ENCODE measurements at regions not wholly inside any gene's neighbourhood (a gene's known extent, or its start where the extent isn't known, plus 50 kb on each side); places are given as distances from the start of the nearest gene placed in this dataset.

DNA sequence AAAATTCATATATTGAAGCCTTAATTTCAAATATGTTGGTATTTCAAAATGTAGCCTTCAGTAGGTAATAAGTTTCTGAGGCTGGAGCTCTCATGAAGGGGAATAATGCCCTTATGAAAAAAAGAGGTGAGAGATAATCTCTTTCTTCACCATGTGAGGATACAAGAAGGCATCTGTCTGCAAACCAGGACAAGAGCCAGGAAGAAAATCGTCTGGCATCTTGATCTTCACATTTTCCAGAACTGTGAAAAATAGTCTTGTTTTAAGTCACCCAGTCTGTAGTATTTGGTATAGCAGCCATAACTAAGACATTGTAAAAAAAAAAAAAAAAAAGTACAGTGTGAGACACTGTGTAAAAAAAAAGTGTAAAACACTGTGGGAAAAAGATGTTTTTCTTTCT, 768.9 kb downstream of the TAF11L14 start:
- no peak for ATAC-seq
- intact Hi-C loops (cut with DNase I, micrococcal nuclease) = no loop called here
- no peaks in the 10 kb centered on the region for H3K9me3 ChIP-seq
- H3K4me1 ChIP-seq (ENCODE audit: low read depth) = peaks cover 2% of the 10 kb centered on the region
- no peak overlapping the region for H3K4me3 ChIP-seq
- no peak for DNase-seq
- TF ChIP-seq, protein P1, sequence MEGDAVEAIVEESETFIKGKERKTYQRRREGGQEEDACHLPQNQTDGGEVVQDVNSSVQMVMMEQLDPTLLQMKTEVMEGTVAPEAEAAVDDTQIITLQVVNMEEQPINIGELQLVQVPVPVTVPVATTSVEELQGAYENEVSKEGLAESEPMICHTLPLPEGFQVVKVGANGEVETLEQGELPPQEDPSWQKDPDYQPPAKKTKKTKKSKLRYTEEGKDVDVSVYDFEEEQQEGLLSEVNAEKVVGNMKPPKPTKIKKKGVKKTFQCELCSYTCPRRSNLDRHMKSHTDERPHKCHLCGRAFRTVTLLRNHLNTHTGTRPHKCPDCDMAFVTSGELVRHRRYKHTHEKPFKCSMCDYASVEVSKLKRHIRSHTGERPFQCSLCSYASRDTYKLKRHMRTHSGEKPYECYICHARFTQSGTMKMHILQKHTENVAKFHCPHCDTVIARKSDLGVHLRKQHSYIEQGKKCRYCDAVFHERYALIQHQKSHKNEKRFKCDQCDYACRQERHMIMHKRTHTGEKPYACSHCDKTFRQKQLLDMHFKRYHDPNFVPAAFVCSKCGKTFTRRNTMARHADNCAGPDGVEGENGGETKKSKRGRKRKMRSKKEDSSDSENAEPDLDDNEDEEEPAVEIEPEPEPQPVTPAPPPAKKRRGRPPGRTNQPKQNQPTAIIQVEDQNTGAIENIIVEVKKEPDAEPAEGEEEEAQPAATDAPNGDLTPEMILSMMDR (IDR thresholded peaks at IDR 0.05) = no peak
- H3K36me3 ChIP-seq (ENCODE audit: low read depth) = no peaks in the 10 kb centered on the region

GRCh38 chr5:18403941-18404438, 769.7 kb downstream of the TAF11L14 start:
- H3K36me3 ChIP-seq (ENCODE audit: low read depth) = no peaks in the 10 kb centered on the region
- intact Hi-C loops (cut with DNase I, micrococcal nuclease) = no loop called here
- DNase-seq = no peak
- H3K4me3 ChIP-seq = no peak overlapping the region
- H3K4me1 ChIP-seq (ENCODE audit: low read depth) = no peaks in the 10 kb centered on the region
- H3K9me3 ChIP-seq = no peaks in the 10 kb centered on the region
- no peak for ATAC-seq
- TF ChIP-seq, protein P1 (IDR thresholded peaks at IDR 0.05) = no peak

DNA sequence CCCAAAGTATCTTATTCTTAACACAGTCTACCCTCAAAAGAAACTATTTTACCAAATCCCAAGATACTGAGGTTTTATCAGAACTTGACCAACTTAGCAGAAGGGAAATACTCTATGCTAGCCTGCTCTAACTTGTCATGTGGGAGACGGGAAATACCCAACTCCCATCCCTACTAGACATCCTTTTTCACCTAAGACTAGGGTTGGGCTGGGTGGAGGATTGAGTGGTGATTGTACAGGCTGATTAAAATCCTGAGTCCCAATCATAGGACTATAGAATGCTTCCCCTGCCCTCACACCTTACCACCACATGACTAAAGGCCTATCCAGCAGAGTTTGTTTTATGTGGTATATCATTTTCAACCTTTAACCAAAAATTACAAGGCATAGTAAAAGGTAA, 786.5 kb downstream of the TAF11L14 start:
- no peaks in the 10 kb centered on the region for H3K4me1 ChIP-seq (ENCODE audit: low read depth)

GRCh38 chr5:18433336-18433735, 799.1 kb downstream of the TAF11L14 start:
- no peak for ATAC-seq
- intact Hi-C loops (cut with DNase I, micrococcal nuclease) = no loop called here
- Histone ChIP-seq H3K4me1 (ENCODE audit: low read depth) (no peaks in the 10 kb centered on the region), H3K9me3 (no peaks in the 10 kb centered on the region), H3K36me3 (ENCODE audit: low read depth) (no peaks in the 10 kb centered on the region), H3K4me3 (no peak overlapping the region)
- TF ChIP-seq, protein P1 (IDR thresholded peaks at IDR 0.05) = no peak
- no peak for DNase-seq

More for the DNA sequence above, 786.5 kb downstream of the TAF11L14 start:
- intact Hi-C loops (cut with DNase I, micrococcal nuclease) = no loop called here
- Histone ChIP-seq H3K4me3 (no peak overlapping the region), H3K9me3 (no peaks in the 10 kb centered on the region), H3K36me3 (ENCODE audit: low read depth) (no peaks in the 10 kb centered on the region)
- TF ChIP-seq, protein P1 (IDR thresholded peaks at IDR 0.05) = no peak
- DNase-seq (no peak), ATAC-seq (no peak)

DNA sequence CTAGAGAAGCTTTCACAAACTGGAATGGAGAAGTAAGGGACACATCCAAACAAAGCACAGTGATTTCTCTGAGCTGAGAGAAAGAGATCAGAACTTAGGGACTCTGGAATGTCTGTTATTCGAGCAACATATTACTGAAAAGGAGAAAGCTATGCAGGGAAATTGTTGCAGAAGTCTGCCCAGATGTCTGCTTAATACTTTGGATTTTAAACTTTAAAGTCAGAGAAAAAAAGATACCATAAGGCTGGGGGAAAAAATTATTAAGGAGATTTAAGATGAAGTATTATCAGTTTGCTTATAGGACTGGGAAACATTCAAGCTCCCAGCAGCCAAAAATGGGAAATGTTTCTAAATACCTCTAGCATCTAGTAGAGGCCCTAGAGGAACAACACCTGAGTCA, 803.9 kb downstream of the TAF11L14 start:
- no peak for ATAC-seq
- intact Hi-C loops (cut with DNase I, micrococcal nuclease) = no loop called here

More for the DNA sequence above, 803.9 kb downstream of the TAF11L14 start:
- no peaks in the 10 kb centered on the region for H3K9me3 ChIP-seq
- no peak overlapping the region for H3K4me3 ChIP-seq
- TF ChIP-seq, protein P1 (IDR thresholded peaks at IDR 0.05) = no peak
- no peak for DNase-seq
- H3K4me1 ChIP-seq (ENCODE audit: low read depth) = no peaks in the 10 kb centered on the region
- no peaks in the 10 kb centered on the region for H3K36me3 ChIP-seq (ENCODE audit: low read depth)
